ENCODE measurements at regions not wholly inside any gene's neighbourhood (a gene's known extent, or its start where the extent isn't known, plus 50 kb on each side); places are given as distances from the start of the nearest gene placed in this dataset.

DNA sequence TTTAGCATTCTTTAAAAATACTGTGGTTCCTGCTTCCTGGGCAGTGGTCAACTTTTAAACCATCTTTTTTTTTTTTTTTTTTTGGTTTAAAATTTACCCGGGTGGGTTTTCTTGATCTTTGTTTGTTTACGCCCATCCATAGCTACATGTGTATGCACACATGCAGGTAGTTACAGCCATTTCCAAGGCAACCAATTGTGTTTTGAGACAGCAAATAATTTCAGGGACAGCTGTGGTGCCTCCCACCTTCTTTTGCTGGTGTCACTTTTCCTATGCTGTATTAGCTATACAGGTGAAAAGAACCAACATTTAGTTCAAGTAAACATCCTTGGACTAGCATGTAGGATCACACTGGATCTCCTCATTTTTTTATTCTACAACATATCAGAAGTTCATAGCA, 52.0 kb upstream of the PSMA6 start:
- H2AFZ ChIP-seq (ENCODE audit: control insufficient read depth, low read depth, low read length): no peak overlapping the region
- H3K9me3 ChIP-seq (replicated peaks; ENCODE audit: control insufficient read depth, insufficient read depth, low read length): no peaks in the 10 kb centered on the region
- H3K9ac ChIP-seq (ENCODE audit: control insufficient read depth, insufficient read depth, low read length): no peak overlapping the region
- H3K27ac ChIP-seq (ENCODE audit: control insufficient read depth, insufficient read depth): no peak overlapping the region
- H3K4me1 ChIP-seq (ENCODE audit: control insufficient read depth, insufficient read depth, low read length): peaks cover 8% of the 10 kb centered on the region; the same call in 1 of the 2 replicates
- H3K36me3 ChIP-seq (ENCODE audit: control insufficient read depth in 2 of 2, insufficient read depth in 2 of 2, low read length in 1 of 2): no peaks in the 10 kb centered on the region; a peak in 1 of 4 replicates
- H3K79me2 ChIP-seq (ENCODE audit: control insufficient read depth, insufficient read depth, low read length): no peaks in the 10 kb centered on the region
- FAIRE-seq: no peak
- H3K4me2 ChIP-seq (ENCODE audit: control insufficient read depth, insufficient read depth): no peak overlapping the region
- no peaks in the 10 kb centered on the region for H3K27me3 ChIP-seq (replicated peaks in 1 of 2; ENCODE audit: control insufficient read depth in 2 of 2, insufficient read depth in 2 of 2, low read length in 1 of 2)
- intact Hi-C loops (cut with micrococcal nuclease; ENCODE audit: unreplicated experiment): no loop called here
- DNase-seq (ENCODE audit: low read depth, low spot score): no peak
- ChIA-PET RAD21 (ENCODE audit: unreplicated experiment) (interaction anchor here (1.0 kb wide), 1 partner anchor 176 kb away, joined by 3 read pairs; no protein-coding TSS in a partner anchor), SMC1A (ENCODE audit: uncharacterized antibody, unreplicated experiment) (interaction anchor here (0.6 to 3.0 kb wide), 5 partner anchors 10 to 182 kb away, joined by 3 to 12 read pairs (median 3); no protein-coding TSS in a partner anchor), POLR2A (no interaction called here), CTCF (interaction anchor here (0.6 to 2.0 kb wide), 5 partner anchors 9 to 318 kb away, joined by 3 to 10 read pairs (median 3); no protein-coding TSS in a partner anchor)
- in situ Hi-C loops (cut with MboI): no loop called here
- H4K20me1 ChIP-seq (ENCODE audit: control insufficient read depth, insufficient read depth): no peaks in the 10 kb centered on the region
- no peak for ATAC-seq
- H3K4me3 ChIP-seq: no peak overlapping the region
- 45% methylated on average over 2 of the region's 2 CpGs for WGBS (ENCODE audit: insufficient coverage, insufficient replicate concordance, low lambda C conversion rate, missing lambda C conversion rate)
- no peak for TF ChIP-seq SUZ12 (IDR thresholded peaks at IDR 0.05; ENCODE audit: unreplicated experiment)
- TF ChIP-seq FOS (IDR thresholded peaks at IDR 0.05; ENCODE audit: borderline replicate concordance, extremely low read depth, insufficient read length): no peak
- no peak for TF ChIP-seq RCOR1 (conservative IDR thresholded peaks at IDR 0.05; ENCODE audit: low read depth, low read length)
- TF ChIP-seq, protein P1, sequence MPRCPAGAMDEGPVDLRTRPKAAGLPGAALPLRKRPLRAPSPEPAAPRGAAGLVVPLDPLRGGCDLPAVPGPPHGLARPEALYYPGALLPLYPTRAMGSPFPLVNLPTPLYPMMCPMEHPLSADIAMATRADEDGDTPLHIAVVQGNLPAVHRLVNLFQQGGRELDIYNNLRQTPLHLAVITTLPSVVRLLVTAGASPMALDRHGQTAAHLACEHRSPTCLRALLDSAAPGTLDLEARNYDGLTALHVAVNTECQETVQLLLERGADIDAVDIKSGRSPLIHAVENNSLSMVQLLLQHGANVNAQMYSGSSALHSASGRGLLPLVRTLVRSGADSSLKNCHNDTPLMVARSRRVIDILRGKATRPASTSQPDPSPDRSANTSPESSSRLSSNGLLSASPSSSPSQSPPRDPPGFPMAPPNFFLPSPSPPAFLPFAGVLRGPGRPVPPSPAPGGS (IDR thresholded peaks at IDR 0.05; ENCODE audit: borderline replicate concordance, insufficient read depth, low read depth, low read length, poor library complexity, severe bottlenecking): no peak
- TF ChIP-seq TAF1 (IDR thresholded peaks at IDR 0.05; ENCODE audit: borderline replicate concordance, low read depth, low read length): no peak
- no peak for TF ChIP-seq CHD1 (IDR thresholded peaks at IDR 0.05; ENCODE audit: low read depth, low read length)
- TF ChIP-seq ATF3 (IDR thresholded peaks at IDR 0.05; ENCODE audit: borderline replicate concordance, extremely low read depth, low read depth, low read length): no peak
- no peak for TF ChIP-seq BCL11A (IDR thresholded peaks at IDR 0.05; ENCODE audit: low read depth, low read length)
- no peak for TF ChIP-seq PRDM15 (CRISPR knock-in tag; IDR thresholded peaks at IDR 0.05)
- TF ChIP-seq SKIL (IDR thresholded peaks at IDR 0.05; ENCODE audit: low read depth, poor library complexity, severe bottlenecking): no peak
- no TSS peak for BruUV-seq (replicated peaks)

Measured in GM12878 (cell line).